CD4-positive, alpha-beta T cell treated with Interleukin-12 subunit alpha and Interleukin-12 subunit beta, for 1 hour (primary cell): ENCODE measurements at regions not wholly inside any gene's neighbourhood (a gene's known extent, or its start where the extent isn't known, plus 50 kb on each side); places are given as distances from the start of the nearest gene placed in this dataset.

Source experiments
- DNase-seq: peaks from one replicate; pipeline ENCODE4 v3.0.0-alpha.2; 2020

DNA sequence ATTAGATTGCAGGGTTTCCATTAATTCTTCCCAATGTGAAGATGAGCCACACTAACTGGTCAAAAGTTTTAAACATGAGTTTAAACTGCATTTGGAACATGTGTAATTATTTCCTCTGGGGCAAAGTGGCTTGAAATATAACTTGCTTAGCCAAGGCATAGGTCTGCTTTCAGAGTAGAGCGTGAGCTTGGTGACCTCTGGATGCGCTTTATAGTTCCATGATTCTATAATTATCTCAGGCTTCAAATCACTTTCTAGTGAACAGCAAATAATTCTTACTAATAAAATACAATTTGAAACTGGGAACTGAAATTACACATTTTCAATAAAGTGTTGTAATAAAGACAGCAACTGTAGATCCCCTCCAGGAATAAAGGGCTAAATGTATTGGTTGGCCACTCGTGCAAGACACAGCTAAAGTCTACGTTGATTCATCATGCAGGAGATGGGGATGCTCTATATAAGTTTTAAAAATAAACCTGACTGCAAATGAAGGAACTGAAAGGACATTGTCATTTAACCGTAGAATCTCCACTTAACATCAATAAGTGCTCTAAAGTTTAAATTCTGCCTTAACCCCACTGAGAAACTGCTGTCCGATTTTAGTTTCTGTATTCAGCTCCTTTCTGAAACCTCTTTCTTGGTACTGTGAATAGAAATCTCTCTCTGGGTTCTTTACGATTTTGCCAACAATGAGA lies 460.0 kb downstream of the PSAT1 start:
- DNase-seq: no peak

DNA sequence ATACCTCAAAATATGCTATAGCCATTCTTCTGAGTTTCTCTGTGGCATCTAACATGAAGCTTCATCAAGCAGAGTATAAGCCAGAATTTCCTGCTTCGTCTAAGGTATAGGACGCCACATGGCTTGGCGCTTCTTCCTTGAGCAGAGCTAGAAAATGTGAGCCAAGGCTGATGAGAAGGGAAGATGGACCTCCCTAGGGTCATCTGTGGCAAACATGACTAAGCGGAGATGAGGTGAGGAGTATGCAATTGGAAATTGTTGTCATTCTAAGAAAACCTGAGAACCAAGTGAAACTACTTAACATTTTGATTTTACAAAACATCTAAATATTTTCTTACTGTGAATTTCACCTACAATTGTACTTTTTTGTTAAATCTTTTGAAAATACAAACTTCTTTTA lies 466.5 kb downstream of the PSAT1 start:
- DNase-seq: no peak

DNA sequence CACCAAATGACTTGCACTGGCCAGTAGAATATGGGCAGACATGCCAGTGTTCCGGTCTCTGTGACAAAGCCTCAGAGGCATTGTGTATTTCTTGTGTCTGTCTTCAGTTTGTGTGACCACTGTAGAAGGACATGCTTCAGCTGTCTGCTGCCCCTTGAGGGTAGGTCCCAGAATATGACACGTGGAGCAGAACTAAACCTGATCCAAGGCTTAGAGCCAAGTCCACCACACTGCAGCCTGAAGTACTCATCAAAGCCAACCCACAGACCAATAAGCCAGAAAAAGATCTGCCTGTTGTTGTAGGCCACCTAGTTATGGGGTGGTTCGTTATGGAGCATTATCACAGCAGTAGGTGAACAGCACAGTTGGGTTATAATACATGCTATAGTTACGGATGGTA lies 468.9 kb downstream of the PSAT1 start:
- no peak for DNase-seq

DNA sequence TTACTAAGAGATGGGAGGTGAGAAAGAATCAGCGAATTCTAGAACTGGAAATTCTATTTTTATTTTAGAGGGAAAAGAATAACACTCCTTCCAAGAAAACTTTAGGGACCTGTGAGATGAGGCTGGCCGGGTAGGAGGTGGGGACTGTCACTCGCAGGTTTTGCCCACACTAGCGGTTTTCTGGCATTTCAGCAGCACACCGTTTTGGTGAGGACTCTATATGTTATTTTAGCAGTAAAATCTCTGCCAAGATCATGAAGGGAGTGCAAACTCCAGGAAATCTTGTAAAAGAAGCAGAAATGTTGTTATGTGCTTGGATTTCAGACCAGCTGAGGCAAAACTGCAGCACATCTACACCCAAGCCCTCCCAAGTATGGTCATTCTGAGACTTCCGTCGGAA lies 470.6 kb downstream of the PSAT1 start:
- no peak for DNase-seq

DNA sequence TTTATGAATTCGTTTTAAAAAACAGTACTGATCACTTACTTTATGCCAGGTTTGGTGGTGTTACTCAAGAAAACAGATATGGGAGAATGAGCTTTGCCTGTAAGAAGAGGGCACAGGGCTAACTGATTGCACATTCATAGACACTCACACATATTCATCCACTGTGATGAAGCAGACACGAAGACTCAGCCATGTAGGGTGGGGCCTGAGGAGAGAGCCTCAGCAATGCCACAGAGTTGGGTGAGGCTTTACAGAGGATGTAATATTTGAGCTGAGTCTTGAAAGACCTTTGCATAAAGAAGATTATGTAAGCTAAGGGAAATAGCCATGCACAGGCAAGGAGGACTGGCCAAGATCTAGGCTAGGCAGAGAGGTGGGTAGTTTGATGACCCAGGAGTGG lies 472.8 kb downstream of the PSAT1 start:
- no peak for DNase-seq

DNA sequence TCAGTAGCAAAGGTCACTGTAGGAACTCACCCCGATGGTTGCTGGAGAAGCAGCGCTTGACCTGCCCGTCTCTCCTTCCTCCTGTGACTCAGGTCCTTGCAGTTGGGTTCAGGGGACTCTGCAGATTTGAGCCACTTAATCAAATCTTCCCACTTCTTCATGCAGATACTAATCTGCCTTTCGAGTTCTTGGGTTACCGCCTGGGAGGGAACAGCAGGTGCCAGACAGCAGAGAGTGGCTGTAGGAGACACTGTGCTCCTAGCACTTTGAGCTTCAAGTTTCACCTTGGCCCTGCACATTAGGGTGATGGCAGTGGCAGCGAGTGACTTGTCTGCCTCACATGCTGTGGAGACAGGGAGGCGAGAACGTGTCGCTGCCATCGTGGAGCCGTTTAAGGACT lies 478.3 kb downstream of the PSAT1 start:
- no peak for DNase-seq

DNA sequence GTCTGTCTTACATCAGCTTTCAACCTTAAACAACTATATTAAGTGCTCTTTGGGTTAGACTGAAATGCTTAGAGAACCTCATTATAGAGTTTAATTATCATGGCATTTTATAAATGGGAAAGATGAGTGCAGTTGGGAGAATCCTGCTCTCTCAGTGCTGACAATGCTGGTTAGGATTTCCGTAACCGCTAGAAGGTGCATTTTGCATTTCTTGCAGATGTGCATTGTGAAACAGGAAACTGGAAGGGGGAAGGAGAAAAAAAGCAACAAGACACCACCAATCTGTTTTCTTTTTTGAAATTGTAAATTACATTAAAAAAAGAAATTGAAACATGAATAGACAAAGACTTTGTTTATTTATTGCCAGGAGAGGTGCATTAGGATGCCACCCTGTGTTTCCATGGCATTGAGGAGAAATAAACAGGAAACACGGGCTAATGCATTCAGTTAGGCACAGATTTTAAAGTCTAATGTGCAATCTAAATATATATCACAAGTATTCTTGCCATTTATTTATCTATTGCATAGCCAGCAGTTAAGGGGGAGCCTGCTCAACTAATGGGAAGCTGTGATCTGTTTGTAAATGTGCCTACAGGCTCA lies 478.9 kb downstream of the PSAT1 start:
- DNase-seq: no peak

DNA sequence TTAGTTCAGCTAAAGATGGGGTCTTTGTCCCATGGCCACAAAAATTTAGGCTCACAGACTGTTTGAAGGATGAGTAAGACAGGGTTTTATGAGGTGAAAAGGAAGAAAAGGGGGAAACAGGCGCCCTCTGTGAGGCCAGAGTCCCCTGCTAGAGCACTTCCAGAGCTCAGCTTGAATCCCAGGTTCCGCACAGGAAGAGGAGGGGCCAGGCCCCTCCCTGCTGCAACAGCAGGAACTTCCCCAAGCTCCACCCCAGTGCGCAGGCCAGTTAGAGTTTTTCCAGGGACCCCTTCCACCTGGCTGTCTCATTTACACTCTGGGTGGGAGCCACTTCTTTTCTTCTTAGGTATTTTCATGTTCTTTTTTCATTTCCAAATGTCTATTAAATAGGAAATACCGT lies 480.8 kb downstream of the PSAT1 start:
- no peak for DNase-seq

DNA sequence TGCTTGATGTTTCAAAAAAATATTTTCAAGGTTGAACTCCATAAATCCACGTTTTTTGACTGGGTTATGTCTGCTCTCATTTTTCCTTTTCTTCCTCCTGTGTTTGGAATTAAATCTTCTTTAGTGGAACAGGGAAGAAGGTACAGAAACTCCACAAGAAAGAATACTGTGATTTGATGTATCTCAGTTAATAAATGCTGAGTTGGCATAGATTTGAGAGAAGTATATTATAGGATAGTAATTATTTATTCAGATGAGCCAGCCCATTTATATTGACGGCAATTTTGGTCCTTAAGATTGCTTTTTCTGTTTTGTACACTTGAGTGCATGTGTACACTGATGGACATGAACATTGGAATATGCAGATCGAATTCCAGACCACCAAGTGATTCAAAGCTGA lies 481.4 kb downstream of the PSAT1 start:
- DNase-seq: no peak

DNA sequence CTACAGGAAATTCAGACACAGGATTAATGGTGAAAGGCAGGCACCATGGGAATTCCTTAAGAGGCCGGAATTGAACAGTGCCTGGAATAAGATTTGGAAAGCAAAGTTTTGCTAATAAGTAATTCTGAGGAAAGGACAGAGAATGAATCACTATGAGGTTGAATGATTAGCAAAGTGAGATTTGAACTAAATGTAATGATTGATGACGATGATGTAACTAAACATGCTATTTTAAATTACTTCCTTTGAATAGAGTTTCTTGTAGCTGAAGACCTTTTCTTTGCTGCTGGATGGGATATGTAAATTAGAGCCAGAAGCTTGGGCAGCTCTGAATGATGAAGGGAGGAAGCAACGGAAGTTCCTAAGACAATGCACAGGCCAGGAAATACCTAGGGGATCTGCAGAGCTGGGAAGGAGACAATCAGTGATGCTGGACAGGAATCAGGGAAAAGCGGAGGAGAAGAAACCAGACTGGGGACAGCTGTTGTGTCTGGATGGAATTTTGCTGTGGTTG lies 482.0 kb downstream of the PSAT1 start:
- no peak for DNase-seq

DNA sequence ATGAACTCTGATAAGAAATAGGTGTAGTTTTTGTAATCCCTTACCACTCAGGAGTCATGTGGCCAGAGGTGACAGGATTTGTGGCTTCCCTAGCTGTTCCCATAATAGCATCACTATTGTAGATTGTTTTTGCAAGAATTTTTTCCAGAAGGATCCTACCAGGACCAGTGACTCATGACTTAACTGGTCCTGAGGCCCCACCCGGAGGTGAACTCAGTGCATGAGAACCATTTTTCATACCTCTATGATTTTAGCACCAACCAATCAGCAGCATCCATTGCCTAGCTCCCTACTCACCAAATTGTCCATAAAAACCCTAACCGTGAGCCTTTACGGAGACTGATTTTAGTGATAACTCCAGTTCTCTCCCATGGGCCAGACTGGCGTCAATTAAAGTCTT lies 484.8 kb downstream of the PSAT1 start:
- no peak for DNase-seq

DNA sequence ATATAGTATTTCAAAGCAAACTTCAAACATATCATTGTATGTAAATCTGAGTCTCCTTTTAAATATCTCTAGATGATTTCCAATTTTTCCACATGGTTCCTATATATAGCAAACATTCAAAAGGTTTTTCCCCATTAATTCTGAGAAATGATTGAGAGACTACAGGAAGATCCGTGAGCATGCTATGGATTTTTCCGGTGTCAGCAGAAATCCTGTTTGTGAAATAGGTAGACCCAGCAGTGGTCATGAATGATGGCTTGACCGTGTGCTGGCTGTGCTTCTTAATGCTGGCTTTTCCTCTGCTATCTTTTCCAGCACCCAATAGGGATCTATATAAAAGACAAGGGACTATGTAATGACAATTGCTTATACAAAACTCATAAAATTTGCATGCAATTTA lies 485.3 kb downstream of the PSAT1 start:
- no peak for DNase-seq

DNA sequence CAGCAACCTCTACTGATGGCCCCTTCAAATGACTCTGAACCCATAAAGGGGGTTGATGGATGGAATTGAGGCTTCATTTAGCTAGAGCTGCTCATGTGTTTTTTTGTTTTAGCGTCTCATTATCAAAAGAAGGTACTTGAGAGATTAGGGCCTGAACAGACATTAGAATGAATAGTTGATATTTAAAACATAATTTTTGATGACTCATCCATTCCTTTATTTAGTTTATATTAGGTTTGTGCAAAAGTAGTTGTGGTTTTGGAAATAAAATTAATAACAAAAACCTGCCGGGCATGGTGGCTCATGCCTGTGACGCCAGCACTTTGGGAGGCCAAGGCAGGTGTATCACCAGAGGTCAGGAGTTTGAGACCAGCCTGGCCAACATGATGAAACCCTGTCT lies 485.9 kb downstream of the PSAT1 start:
- no peak for DNase-seq

DNA sequence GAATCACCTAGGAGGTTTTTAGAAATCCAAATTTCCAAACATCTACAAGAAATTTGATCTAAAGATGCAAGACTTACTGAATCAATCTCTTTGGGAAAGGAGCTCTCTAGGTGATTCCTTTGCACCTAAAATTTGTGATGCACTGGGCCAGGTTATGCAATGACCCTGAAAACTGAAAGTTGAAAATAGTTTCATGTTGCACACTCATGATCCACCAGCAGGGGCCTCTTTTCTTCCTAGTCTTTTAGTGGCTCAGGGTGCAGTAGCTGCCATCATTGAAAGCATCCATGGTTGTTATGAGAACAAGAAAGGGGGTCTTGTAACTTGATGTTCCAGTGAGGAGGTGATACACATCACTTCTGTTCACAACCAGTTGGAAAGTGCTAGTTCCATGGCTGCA lies 486.8 kb downstream of the PSAT1 start:
- no peak for DNase-seq

DNA sequence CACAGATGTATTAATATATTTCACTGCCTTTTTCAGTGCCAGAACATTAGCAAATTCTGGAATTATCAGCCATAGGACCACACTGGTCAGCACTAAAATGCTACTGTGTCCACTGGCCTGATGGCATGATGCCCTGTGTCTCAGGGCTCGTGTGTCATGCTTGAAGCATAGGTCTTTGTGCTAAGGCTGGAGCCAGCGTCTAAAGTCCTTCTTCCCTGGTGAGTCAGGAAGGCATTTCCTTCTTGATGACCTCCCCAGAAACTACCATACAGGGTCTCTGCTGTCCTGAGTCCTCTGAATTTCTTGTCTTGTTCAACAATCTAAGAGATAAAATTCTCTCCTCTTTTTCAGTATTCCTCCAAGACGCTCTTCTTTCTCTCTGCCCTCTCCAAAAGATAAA lies 489.9 kb downstream of the PSAT1 start:
- no peak for DNase-seq

DNA sequence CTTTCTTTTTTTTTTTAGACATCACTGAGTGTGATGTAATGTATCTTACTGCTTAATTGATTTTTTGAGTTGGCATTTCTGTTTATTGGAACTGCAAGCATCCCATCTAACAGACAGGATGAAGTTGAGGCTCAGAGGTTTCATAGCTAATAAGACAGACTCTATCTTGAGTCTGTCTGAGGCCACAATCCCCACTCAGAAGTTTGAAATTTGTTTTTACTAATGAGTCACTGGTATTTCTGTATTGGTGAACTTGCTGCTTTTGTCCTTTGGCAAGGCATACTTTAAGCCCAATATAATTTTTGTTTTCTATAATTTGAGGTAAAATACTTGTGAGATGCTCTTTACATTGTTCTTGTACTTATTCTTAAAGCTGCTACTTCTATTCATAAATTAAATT lies 491.2 kb downstream of the PSAT1 start:
- DNase-seq: no peak

DNA sequence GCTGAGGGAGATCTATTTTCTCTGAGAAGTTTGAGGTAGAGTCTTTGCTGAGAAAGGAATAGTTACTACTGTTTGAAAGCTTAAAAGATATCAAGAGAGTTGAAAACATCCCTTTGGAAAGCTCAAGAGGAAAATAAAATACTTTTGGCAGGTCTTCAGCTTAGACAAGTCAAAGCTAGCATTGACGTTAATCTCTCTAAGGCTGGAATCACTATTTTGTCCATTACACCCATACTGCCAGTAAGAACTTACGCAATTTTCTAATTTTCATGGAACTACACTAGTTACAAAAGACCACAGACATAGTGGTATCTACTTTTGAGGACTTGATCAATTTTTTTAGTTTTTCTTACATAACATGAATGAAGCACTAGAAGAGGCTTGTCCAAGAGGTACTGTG lies 494.9 kb downstream of the PSAT1 start:
- no peak for DNase-seq

DNA sequence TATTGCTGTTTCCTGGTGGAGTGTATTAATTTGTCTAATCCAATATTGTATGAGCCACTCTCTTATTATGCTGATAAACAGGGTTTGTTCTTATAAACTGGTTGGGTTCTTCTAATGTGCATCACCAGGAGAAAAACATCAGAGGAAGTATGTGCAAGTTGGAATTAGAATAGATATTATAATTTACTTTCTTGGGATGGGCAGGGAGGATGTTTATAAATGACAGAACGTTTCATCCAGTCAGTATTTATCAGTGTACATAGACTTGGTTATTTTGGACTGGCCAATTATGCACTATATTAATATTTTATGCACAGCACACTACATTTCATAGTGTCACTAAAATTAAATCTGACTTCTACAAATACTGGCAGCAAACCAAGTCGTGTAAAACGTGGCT lies 495.8 kb downstream of the PSAT1 start:
- no peak for DNase-seq

DNA sequence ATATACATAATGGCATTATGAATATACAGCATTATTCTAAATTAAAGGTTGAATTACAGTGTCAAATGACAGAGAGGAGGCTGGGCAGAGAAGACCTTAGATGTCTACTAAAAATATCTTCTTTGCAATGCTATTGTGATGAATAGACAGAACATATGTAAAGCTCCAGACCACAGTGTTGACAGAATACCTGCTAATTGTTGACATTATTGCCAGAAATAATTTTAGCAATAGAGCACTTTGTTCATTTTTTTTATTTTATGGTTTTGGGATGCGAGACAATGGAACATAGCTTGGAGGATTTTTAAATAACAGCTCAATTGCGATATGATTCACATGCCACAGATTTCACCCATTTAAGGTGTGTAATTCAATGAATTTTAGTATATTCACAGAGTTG lies 508.8 kb downstream of the PSAT1 start:
- DNase-seq: no peak

DNA sequence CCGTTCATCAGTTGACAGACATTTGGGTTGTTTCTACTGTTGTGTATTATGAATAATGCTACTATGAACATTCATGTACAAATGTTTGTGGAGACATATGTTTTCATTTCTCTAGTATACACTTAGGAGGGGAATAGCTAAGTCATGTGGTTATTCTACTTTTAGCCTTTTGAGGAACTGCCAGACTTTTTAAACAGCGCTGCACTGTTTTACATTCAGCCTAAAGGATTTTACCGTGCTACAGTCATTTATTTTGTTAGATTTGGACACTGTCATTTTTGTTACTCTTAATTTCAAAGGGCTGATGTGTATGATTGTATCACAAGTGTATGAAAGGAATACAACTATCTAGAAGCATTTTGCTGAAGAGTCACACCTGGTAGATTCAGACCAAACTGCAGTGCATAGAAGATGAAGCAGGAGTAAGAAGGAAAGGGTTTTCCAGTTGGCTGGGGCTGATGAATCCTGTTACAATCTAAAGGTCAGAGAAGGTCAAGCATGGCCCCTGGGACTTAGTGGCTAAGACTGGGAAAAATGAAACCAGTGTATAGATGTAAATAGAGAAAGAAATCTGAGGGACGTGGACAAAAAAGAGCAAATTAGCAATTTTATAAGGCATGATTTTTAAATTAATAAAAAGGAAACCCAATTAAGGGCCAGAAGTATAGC lies 509.7 kb downstream of the PSAT1 start:
- DNase-seq: no peak

DNA sequence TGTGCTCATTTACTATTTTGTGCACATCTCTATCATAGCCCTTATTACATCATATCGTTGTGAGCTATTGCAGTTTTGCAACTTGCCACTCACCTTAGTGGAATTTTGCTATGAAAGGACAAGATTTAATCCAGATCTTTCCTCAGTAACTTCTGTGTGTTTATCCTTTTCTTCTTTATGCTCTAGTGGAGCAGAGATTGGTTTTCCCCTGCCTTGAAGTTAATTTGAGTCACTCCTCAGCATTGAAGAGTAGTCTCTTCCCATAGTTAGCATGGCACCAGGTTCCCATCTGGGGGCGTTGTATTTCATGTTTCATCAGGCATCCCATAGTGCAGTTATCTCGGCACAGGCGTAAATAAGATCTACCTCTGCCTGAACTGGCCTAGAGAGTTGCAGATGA lies 510.4 kb downstream of the PSAT1 start:
- no peak for DNase-seq

DNA sequence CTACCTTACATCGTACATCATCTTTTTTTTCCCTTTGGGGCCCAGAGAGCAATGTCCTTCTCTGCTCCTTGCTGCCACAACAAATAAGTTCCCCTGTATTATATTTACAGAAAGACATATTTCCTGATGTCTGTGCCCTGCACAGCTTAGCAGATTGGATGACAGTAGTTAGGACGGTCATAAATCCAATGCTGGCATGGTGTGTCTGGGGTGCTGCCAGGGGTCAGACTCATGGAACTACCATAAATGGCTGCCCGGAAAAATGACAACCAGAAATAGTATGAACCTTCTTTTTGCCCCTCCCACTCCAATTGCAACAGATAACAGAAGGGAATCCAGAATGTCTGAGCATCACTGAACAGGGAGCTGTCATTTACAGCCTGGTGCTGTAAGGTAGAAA lies 511.1 kb downstream of the PSAT1 start:
- DNase-seq: no peak

DNA sequence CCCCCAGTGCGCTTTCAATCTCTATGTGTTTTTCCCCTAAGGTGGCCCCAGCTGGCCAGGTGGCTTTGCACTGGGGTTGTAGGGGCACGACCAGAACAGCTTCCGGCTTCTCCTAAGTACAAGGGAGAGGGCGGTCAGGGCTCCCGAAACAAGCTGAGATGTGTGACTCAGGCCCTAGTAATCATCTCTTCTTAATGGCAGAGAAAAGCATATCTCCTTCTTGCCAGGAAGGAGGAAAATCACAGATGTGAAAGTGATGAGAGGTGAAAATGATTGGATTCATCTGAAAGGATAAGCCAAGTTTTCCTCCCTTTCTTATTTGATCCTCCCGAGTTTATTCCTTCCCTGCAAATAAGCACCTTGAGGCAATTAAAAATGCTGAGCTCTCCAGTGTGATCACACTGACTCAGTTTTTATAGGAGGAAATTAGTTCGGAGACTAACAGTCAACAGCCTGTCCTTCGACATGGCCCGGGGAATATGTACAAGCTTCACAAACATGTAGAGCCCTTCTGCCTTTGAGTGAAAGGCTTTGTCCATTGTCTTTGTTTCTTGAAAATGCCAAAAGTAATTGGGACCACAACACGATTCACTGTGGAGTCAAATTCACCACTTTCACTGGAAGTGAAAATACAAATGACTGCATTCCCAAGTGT lies 514.8 kb downstream of the PSAT1 start:
- no peak for DNase-seq

DNA sequence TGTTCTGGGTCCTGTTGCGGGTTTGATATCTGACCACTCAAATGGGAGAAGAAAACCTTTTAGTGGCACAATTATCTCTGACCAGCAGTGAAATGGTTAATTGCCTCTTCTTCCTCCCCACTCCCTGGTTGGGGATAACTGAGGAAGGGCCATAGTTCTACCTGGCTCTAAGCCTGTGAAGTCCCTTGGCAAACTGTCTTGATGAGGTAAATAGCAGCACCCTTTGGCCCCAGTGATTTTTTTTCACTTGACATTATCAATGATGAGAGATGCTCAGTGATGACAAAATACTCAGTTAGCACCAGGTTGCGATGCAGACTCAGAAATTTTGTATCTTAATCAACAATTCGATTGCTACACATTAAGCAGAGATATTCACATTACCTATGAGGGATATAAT lies 515.7 kb downstream of the PSAT1 start:
- DNase-seq: no peak
